Hematopoietic multipotent progenitor cell treated with erythropoietin and hydrocortisone succinate and interleukin-3 and kit ligand, for 4 days (in vitro differentiated cells): ENCODE measurements at regions not wholly inside any gene's neighbourhood (a gene's known extent, or its start where the extent isn't known, plus 50 kb on each side); places are given as distances from the start of the nearest gene placed in this dataset.
A peak's percentile ranks its signal among the peaks of the same experiment; 100 is the strongest.

ENCODE experiments used
- DNase-seq: peaks from one replicate; pipeline ENCODE4 v3.0.0-alpha.2; 2015

DNA sequence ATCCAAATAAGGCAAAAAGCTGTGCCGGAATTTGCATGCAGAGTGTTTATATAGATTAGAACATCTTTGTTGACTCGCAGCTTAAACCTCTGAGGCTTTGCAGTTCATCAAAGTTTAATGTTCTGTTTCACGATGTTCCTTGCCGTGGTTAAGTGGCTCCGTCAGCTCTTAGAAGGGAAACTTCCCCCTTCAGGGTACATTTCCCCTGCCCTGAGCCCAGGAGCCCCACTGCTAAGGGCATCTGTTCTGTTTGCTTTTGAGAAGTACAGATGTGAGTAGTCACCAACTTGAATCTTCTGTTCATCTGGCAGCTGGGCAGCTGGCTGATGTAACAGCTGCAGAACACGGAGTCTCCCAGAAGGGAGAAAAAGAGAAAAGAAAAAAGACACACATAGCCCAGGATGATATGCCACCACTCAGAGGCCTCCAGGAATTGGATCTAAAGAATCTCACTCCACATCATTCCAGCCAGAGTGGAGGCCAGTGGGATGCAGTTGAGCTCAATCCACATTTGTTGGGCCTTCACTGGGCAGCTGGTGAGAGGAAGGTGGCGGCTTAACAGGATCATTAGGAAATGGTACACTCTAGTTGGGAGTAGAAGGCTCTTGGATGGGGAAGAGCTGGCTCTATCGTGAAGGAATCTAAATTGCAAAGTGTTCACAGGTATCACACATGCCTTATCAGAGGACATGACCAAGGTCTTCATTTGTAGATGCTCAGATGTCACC, 178.7 kb upstream of the RBPJ start:
- peak; percentile 22 for DNase-seq

DNA sequence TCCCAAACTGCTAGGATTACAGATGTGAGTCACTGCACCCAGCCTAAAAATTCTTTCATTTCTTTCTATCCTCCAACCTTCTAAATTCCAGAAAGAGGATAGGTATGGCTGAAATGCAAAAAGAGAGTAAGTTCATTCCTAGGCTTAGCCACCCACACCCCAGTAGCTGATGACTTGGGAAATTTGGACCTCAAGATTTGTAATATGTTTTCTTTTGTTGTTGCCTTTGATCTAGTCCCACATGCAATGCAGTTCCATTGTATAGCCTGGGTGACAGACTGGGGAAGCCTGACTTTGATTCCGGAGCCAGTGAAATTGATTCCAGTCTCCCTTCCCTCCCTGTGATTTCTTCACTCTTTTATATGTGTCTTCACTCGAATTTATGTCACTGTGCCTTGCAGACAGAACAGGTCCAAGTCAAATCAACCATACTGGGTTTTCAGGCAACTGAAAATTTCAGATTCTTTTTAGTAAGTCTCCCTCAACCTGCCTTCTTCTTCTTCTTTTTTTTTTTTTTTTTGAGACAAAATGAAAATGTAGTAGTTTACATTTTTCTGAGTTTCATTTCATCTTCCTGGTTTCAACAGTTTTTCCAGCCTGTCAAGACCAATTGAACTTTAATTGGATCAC, 176.2 kb upstream of the RBPJ start:
- no peak for DNase-seq

DNA sequence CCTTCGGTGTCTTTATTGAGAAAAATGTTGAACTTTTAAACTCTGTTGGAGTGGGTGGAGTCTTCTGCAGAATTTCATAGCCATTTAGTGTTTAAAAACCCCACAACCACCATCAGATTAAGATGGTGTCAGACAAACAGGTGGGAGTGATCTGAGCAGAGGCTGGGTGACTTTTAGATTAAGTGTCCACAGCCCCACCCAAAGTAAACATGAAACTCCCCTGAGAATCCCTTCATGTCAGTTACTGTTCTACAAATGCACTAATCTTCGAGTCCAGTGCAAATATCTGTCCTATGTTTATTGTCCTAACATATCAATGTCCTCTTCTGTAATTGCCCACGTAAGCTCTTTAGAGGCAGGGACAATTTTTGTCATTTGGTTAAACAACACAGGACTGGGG, 175.6 kb upstream of the RBPJ start:
- no peak for DNase-seq

DNA sequence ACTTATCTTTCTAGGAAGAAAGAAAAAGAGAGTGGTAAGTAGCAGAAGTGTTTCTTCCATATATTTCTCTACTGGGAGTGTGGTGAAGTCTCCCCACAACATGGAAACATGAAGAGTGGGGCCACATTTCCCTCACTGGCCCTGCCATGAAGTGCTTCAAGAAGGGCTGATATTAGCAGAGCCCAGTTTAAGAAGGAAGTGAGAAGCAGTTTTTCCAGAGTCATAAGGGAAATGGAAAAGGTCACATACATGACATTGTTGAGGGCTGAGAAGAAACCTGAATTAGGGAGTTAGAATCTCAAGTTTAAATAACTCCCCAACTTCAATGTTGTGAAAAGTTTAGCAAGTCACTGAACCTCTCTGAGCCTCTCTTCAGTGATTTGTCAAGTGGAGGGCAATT, 171.9 kb upstream of the RBPJ start:
- no peak for DNase-seq

DNA sequence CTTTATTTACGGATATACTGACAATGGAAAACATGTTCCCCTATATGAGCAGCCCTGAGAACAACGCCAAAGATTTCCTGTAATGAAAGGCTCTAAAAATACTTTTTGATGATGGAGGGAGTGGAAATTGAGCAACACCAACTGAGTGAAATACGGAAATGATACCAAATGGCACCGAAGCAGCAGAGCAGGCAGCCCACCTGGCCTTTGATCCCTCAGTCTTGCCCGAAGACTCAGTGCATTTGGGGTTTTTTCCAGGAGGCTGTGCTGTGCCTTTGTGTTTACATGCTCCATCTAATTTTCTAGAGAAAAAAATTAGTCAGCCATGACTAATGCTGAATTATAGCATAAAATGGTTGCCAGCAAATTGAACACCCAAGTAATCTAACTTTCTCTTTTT, 169.9 kb upstream of the RBPJ start:
- DNase-seq: no peak

DNA sequence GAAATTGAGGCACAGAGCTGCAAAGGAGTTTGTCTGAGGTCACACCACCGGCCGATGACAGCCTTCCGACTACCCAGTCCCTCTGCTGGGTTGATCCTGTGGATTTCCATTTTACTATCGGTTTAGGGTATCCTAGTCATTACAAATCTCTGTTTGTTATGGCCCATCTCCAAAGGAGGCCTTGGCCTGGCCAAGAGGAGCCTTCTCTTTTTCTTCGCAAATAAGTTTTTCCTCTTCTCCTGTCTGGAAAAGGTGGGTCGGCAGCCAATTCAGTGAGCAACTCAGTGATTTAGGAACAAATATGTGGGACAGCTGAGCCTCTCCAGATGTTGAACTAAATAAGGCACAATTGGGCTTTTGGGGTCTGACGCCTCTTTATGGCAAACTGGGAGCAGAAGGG, 169.2 kb upstream of the RBPJ start:
- DNase-seq: no peak

DNA sequence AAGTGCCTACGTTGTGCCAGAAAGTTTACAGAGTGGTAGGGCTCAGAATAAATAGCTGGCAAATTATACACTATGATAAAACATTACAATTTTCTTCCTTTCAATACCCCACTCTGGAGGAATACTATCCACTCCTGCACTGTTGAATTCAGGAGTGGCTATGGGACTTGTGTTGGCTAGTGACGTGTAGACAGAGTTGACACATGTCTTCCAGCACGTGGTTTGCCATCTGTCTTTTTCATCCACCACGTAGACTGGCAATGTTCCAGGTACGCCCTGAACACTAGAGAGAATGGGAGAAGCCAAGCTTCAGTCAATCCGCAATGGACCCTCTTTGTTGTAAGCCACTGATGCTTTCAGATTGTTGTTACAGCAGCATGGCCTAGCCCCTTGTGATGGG, 168.8 kb upstream of the RBPJ start:
- DNase-seq: no peak

DNA sequence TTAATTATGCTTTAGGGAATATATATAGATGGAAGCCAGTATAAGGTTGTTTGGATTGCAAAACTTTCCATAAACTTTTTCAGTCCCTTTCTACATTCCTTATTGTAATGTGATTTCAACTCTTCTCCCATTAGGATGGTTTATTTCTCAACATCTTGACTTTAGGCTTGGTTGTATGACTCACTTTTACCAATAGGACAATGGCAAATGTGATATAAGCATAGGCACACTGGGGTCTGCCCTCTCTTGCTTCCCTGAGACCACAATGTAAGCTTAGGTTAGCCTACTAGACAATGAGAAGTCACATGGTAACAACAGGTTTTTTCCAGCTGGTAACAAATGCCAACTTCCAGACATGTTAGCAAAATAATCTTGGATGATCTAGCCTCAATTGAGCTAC, 163.3 kb upstream of the RBPJ start:
- DNase-seq: no peak

DNA sequence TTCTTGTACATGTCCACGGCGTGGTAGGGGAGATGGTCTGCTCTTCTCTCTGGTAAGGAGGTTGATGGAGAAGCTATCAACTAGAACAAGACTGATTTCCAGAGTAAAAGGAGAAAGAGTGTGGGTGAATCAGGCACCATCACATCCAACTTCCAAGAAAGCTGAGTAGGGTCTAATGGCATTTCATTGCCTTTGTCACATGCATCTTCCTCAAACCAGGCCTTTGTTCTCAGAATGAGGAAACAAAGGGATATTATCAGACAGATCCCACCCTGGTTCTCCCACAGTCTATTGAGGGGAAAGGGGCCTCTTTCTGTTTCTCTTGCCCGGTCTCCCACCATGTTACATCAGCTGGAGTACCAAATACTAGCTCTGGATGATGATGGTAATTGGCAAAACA, 160.2 kb upstream of the RBPJ start:
- no peak for DNase-seq

DNA sequence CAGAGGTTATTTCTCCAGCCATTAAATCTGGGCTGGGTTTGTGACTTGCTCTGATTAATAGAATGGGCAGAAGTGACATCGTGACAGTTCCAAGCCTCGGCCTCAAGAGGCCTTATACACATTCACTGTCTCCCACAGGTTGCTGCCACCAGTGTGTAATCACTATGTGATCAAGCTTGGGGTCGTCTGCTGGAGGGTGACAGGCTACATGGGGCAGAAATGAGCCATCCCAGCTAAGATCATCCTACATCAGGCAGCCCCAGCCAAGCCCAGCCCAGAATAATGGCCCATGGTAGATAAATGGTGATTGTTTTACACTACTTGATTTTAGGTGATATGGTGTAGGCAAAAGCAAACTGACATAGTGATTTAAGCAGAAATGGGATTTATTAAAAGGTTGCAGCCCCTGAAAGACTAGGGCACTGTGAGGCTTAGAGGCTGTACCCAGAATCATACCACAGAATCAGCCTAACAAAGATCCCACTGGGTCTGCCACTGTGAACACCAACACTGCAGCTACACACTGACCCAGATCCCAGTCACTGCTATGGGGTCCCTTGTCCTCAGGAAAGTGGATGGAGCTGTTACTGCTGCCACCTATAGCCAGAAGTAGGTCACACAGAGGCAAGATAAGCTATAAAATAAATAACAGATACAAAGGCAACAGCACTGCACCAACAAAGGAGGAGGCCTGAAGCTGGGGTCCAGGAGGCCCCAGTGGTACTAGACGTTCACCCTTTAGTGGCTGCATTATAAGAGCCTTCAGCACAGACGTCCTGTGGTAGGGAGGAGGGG, 159.6 kb upstream of the RBPJ start:
- peak; percentile 25 for DNase-seq

DNA sequence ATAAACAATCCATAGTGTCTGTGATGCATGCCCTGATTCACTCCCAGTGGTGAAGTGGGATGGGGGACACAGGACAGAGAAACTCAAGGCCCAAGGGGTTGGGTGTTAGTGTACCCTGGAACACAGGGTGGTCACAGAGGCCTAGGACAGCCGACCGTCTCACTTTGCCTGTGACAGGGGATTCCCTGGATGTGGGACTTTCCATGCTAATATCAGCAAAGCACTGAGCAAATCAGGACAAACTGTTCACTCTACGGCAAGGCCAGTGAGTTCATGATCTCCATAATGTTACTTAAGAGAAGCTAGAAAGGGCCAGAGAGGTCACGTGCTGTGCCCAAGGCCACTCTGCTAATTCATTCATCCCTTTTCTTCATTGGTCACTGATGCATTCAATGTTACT, 158.7 kb upstream of the RBPJ start:
- no peak for DNase-seq

DNA sequence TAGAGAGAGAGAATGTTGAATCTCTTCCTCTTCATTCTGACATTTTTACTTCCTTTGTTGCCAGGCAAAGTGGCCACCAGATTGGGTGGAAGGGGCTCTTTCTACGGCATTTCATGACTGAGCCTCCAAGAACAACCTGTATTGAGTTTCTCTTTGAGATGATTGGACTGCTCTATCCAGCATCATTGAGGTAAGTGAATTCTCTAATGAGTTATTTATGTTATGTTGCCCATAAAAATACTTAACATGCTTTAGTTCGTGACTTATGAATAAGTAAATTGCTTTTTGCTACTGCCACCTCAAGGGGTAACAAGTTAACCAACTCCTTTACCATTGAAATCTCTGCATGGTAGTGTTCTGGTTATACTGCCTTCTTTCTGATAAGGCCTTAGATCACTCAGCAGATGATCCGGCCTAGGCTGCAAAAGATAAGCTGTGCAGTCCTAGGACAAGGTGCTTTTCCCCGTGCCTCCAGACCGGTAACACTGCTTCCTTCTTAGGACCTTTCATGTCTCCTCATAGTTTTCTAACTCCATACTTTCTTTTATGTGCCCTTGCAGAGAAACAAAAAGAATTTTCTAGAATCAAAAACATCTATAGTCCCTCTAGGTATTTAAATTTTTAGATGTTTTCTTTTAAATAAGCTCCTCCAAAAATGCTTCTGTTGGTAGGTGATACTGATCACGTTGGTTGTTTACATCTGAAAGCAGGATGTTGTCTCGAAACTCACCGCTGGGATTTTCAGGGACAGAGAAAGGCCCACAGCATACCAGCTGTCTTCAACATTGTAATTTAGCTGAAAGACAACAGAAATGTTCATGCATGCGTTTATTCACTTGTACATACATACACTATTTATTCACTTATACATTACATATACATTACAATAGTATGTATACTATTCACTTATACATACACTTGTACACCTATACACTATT, 157.1 kb upstream of the RBPJ start:
- DNase-seq: no peak

DNA sequence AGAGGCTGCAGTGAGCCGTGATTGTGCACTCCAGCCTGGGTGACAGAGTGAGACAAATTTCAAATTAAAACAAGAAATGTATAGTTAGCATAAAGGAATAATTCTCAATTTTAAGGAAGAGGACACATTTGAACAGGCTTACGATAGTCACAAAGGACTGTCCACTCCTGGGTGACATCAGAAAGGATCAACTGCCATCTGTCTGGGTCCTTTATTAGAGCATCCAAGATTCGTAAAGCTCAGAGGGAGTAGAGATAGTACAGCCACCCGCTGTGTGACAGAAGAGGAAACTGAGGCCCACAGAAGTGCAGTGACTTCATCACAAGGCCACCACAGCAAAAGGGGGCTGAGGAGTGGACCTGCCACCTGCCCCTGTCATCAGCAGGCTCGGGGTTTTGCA, 149.3 kb upstream of the RBPJ start:
- no peak for DNase-seq

DNA sequence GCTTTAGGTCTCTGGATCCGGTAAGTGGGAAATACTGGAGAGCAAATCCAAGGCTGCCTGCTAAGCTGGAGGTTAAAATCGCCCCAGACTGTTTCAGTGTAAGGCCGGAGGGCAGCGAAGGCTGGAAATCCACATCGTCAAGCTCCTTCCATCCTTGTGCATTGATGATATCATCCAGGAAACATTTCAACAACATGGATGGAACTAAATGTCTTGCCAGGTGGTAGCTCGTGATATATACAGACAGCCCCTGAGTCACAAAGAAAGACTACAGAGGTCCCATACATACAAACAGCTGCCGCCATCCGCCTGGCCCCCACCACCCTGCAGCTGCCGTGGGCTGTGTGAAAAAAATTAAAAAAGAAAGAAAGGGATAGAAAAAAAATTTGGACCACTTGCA, 148.9 kb upstream of the RBPJ start:
- no peak for DNase-seq

DNA sequence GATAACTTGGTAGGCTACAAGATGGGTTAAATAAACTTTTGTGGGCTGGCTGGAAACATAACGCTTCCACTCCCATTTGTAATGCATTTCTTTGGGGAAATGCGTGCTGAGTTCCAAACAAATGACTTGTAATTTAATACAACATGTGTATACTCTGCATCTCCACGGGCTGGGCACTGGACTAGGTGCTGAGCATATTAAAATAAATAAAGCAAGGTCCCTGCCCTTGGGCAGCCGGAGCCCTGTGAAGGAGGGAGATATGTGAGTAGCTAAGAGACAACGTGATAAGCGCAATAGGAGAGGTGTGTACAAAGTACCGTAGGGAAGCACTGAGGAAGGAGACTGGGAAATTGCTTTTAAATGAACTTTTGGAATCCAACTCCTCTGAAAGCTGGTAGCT, 147.2 kb upstream of the RBPJ start:
- no peak for DNase-seq

DNA sequence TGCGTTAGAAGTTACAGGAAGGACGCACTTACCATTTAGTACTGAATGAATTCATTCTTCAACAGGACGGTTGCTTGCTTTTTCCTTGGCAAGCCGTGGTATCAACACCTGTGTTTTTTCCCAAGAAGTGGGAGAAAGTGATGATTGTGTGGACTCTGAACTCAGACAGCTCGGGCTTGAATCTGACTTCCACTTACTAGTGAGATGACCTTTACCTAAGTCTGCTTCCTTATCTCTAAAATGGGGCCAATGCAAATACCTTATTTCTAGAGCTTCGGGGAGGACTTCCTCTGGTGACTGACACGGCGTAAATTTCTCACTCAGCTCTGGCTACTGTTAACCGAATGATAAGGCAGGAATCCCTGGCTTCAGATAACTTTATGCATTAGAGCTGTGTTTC, 146.8 kb upstream of the RBPJ start:
- DNase-seq: no peak

DNA sequence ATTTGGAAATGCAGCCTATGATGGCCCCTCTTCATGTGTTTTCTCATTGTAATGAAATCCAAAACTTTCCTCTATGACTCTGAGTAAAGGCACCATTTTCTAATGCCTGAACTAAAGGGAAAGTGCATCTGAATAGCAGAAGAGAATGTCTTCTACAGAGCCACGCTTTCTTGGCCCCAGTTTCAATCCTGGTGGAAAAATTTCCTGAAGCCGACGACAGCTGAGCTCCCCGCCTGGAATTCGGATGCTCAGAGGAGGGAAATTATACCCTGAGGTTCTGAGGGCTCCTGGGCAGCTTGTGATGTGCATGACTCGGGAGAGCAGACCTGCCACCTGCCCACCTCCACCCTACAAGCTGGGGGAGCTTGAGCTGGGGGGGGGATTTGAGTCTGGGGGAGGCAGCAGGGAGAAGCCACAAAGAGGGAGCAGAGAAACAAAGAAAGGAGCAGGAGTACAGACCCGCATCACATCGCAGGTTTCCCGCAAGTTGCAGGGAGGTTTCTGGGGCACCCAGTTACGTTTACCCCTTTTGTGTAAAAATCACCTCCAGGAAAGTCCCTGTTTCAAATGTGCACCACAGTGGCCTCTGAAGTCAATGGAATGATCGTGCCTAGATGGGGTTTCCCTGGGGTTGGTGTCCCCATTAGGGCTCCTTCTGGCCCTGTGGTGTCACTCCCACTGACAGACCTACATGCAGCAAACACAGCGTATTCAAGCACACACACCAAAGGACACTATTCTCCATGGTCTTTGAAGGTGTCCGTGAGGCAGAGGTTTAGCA, 145.6 kb upstream of the RBPJ start:
- DNase-seq: no peak

DNA sequence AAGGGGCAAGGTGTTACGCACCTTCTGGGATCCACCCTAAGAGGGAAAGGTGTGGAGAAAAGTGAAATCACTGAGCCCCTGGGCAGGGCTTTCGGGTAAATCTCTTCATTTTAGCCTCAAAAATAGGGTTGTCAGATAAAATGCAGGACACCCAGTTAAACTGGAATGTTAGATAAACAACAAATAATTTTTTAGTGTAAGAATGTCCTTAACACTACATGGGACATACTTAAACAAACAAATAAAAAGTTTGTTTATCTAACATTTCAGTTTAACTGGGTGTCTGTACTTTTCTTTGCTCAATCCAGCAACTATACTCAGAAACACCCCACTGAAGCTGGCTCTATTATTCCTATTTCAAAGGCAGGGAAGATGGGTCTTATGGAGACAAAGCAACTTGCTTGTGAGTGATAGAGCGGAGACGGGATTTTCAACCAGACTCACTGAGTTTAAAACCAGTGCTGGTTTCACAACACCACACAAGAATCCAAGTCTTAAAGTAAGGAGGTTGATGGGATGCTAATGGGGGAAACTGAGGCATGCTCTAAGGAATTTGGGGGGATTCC, 144.8 kb upstream of the RBPJ start:
- no peak for DNase-seq

DNA sequence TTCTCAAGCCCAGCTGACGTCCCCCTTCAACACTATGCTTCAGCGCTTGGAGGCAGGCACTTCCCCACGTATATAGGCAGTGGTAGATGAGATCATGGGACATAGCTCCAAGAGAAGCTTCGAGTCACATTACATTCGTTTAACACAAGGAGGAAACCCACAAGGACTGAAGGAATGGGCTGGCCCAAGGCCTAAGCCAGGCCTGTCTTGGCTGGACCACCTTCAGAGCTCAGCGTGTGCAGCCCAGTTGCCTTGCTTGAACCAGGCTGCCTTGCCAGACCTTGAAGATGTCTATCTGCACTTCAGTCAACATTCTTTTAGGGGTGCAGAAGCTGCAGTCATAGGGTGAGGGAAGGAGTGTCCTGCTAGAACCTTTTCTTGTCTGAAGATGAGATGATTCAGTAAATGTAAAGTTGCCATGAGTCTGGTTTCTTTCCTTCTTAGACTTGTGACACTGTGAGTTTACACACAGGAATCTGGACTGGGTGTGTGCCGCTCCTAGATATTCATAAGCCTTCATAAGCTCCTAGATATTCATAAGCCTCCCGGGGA, 144.1 kb upstream of the RBPJ start:
- DNase-seq: no peak

DNA sequence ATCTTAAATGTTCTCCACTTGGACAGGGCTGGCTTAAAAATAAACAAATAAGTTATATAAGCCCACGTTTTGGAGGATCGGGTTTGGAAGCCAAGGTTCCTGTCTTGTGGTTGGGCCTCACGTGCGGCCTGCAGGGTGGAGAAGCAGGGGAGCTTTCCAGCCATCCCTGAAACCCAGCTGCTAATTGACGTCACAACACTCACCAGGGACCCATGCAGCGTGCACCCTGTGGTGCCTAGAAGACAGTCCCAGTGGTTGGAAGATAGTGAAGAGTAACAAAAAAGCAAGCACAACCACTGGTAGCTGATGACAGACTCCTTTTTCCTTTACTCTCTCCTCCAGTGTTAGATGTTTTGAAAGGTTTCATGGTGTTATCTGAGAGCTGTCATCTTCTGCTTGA, 142.0 kb upstream of the RBPJ start:
- DNase-seq: no peak

DNA sequence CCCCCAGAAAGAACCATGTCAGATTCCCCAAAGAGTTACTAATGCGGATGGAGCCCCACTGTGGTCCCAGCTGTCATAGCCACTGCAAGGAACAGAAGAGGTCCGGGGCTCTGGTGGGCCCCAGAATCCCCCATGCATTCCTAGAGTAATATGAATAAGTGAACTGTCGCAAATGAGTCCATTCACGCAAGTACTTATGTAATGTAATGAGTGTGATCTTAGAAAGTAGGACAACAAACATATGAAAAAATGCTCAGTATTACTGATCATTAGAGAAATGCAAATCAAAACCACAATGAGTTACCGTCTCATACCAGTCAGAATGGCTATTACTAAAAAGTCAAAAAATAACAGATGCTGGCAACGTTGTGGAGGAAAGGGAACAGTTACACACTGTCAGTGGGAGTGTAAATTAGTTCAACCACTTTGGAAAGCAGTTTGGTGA, 141.5 kb upstream of the RBPJ start:
- DNase-seq: no peak

DNA sequence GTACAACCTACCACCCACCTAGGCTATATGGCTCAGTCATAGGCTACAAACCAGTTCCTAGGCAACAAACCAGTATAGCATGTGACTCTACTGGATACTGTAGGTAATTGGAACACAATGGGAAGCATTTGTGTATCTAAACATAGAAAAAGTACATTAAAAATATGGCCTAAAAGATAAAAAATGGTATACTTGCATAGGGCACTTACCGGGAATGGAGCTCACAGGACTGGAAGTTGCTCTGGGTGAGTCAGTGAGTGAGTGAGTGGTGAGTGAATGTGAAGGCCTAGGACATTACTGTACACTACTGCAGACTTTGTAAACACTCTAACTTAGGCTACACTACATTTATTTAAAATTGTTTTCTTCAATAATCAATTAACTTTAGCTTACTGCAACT, 139.2 kb upstream of the RBPJ start:
- DNase-seq: no peak
